H1 (cell line): ENCODE measurements at regions not wholly inside any gene's neighbourhood (a gene's known extent, or its start where the extent isn't known, plus 50 kb on each side); places are given as distances from the start of the nearest gene placed in this dataset.

Experiments used
- CTCF ChIA-PET: fragments of 300-600 bp; sonication (Branson Sonifier 250); formaldehyde crosslinking; loops from one replicate; lab custom pipeline; 2021; ENCODE audit not compliant: partially characterized antibody; lab: Charles Lee
- POLR2A ChIA-PET: fragments of 300-600 bp; sonication (Branson Sonifier 250); formaldehyde crosslinking; loops from one replicate; lab custom pipeline; 2021; ENCODE audit warnings: inconsistent platforms; ENCODE audit not compliant: partially characterized antibody; lab: Charles Lee
- DNase-seq, 2 experiments: peaks; one replicate each; pipeline versions ENCODE4 v3.0.0 to v3.0.0-alpha.2; 2010 to 2022; ENCODE audit warnings: low spot score in 2 of 2, low read depth in 1 of 2, mixed read lengths in 1 of 2
- FAIRE-seq: peaks from 2 replicates; lab custom pipeline; 2011; peaks lifted over from hg19 to GRCh38; lab: Jason Lieb, UNC
- H2AFZ ChIP-seq: 2 replicates; pipeline ENCODE4 v1.8.1; 2012; ENCODE audit warnings: low read length, inconsistent platforms
- H2AK5ac ChIP-seq: 2 replicates; pipeline ENCODE4 v1.6.1; 2013; ENCODE audit warnings: low read depth, low read length
- H2BK120ac ChIP-seq: replicated peaks from 2 replicates; pipeline ENCODE3; 2013; ENCODE audit warnings: low read depth, low read length, inconsistent platforms
- H2BK12ac ChIP-seq: 2 replicates; pipeline ENCODE4 v1.6.1; 2013; ENCODE audit warnings: low read depth, low read length
- H2BK15ac ChIP-seq: 2 replicates; pipeline ENCODE4 v1.6.1; 2013; ENCODE audit warnings: low read length
- H2BK20ac ChIP-seq: 2 replicates; pipeline ENCODE4 v1.6.1; 2013; ENCODE audit warnings: low read length
- H2BK5ac ChIP-seq: 2 replicates; pipeline ENCODE4 v1.6.1; 2013; ENCODE audit warnings: low read depth, low read length
- H3K14ac ChIP-seq: 2 replicates; pipeline ENCODE4 v1.6.1; 2013; ENCODE audit warnings: inconsistent platforms; ENCODE audit not compliant: insufficient read length
- H3K18ac ChIP-seq: 2 replicates; pipeline ENCODE4 v1.6.1; 2013; ENCODE audit warnings: low read length; ENCODE audit errors: extremely low read depth
- H3K23ac ChIP-seq: 2 replicates; pipeline ENCODE4 v1.6.1; 2013; ENCODE audit warnings: inconsistent platforms; ENCODE audit not compliant: insufficient read length
- H3K23me2 ChIP-seq: 2 replicates; pipeline ENCODE4 v1.6.1; 2013; ENCODE audit warnings: low read depth, low read length
- H3K27ac ChIP-seq: 2 replicates; pipeline ENCODE4 v1.6.1; 2011; ENCODE audit warnings: low read depth, low read length, inconsistent platforms
- H3K27me3 ChIP-seq, 4 experiments: replicated peaks in 1 of 4; 1 replicate in 1 of 4; 2 replicates in 3 of 4; pipeline versions ENCODE4 v1.6.1 to v1.8.1; 2011 to 2013; ENCODE audit warnings: low read length in 3 of 4, mild to moderate bottlenecking in 3 of 4, inconsistent platforms in 2 of 4, mixed read lengths in 2 of 4, moderate library complexity in 1 of 4; ENCODE audit not compliant: control insufficient read depth in 3 of 4, insufficient read depth in 3 of 4; ENCODE audit errors: extremely low read depth in 1 of 4
- H3K36me3 ChIP-seq, 4 experiments: 2 replicates each; pipeline versions ENCODE4 v1.6.1 to v1.8.1; 2011 to 2013; ENCODE audit warnings: mild to moderate bottlenecking in 4 of 4, low read length in 3 of 4, moderate library complexity in 2 of 4, control low read depth in 1 of 4, inconsistent platforms in 1 of 4; ENCODE audit not compliant: insufficient read depth in 4 of 4, control insufficient read depth in 2 of 4
- H3K4ac ChIP-seq: replicated peaks from 2 replicates; pipeline ENCODE3; 2013; ENCODE audit warnings: low read length, low read depth, mixed read lengths, inconsistent platforms; ENCODE audit not compliant: insufficient read length
- H3K4me1 ChIP-seq, 4 experiments: replicated peaks in 1 of 4; 1 replicate in 1 of 4; 2 replicates in 3 of 4; pipeline versions ENCODE4 v1.6.1 to v1.8.1; 2011 to 2013; ENCODE audit warnings: low read length in 3 of 4, inconsistent platforms in 2 of 4, mixed read lengths in 1 of 4; ENCODE audit not compliant: insufficient read depth in 4 of 4, control insufficient read depth in 3 of 4
- H3K4me2 ChIP-seq, 2 experiments: 2 replicates each; pipeline versions ENCODE4 v1.6.1 to v1.8.1; 2011 to 2013; ENCODE audit warnings: low read depth in 2 of 2, low read length in 2 of 2, control low read depth in 1 of 2, inconsistent platforms in 1 of 2, mild to moderate bottlenecking in 1 of 2; ENCODE audit not compliant: insufficient read depth in 1 of 2
- H3K4me3 ChIP-seq, 4 experiments: fragments of 200-600, 300-600 bp in 1 of 4; sonication (generic), shearing (Covaris generic), sonication (Bioruptor Twin) in 1 of 4; 2 replicates each; pipeline versions ENCODE4 v1.5.1 to v1.8.1; 2011 to 2016; ENCODE audit warnings: low read length in 4 of 4, low read depth in 3 of 4, control low read depth in 2 of 4, inconsistent platforms in 2 of 4, mild to moderate bottlenecking in 2 of 4, mixed read lengths in 1 of 4, moderate library complexity in 1 of 4; ENCODE audit not compliant: insufficient read depth in 2 of 4; ENCODE audit errors: extremely low read depth in 1 of 4
- H3K56ac ChIP-seq: replicated peaks from 2 replicates; pipeline ENCODE3; 2013; ENCODE audit warnings: low read depth, mild to moderate bottlenecking, mixed read lengths, low read length, inconsistent platforms; ENCODE audit not compliant: insufficient read length
- H3K79me1 ChIP-seq: 2 replicates; pipeline ENCODE4 v1.6.1; 2013; ENCODE audit warnings: low read depth, low read length, control low read depth
- H3K79me2 ChIP-seq, 2 experiments: 2 replicates each; pipeline versions ENCODE4 v1.6.1 to v1.8.1; 2012 to 2013; ENCODE audit warnings: low read length in 2 of 2, mild to moderate bottlenecking in 2 of 2, inconsistent platforms in 1 of 2; ENCODE audit not compliant: insufficient read depth in 2 of 2, control insufficient read depth in 1 of 2
- H3K9ac ChIP-seq, 4 experiments: replicated peaks in 1 of 4; 1 replicate in 1 of 4; 2 replicates in 3 of 4; pipeline versions ENCODE4 v1.6.1 to v1.8.1; 2011 to 2013; ENCODE audit warnings: low read depth in 3 of 4, low read length in 3 of 4, control low read depth in 2 of 4, mild to moderate bottlenecking in 2 of 4, moderate library complexity in 2 of 4, inconsistent platforms in 1 of 4; ENCODE audit errors: extremely low read depth in 1 of 4
- H3K9me3 ChIP-seq, 2 experiments: 2 replicates each; pipeline versions ENCODE4 v1.6.1 to v1.8.1; 2012 to 2013; ENCODE audit warnings: mild to moderate bottlenecking in 2 of 2, moderate library complexity in 2 of 2, control low read depth in 1 of 2, inconsistent platforms in 1 of 2, low read depth in 1 of 2, low read length in 1 of 2, mixed read lengths in 1 of 2; ENCODE audit not compliant: insufficient read depth in 2 of 2
- H4K20me1 ChIP-seq, 2 experiments: replicated peaks in 1 of 2; 2 replicates each; pipeline versions ENCODE3 to v1.8.1; 2011 to 2013; ENCODE audit warnings: inconsistent platforms in 2 of 2, low read length in 2 of 2, mild to moderate bottlenecking in 1 of 2; ENCODE audit not compliant: insufficient read depth in 2 of 2, control insufficient read depth in 1 of 2
- H4K5ac ChIP-seq: 2 replicates; pipeline ENCODE4 v1.6.1; 2013; ENCODE audit warnings: low read length, low read depth, mixed read lengths, inconsistent platforms; ENCODE audit not compliant: insufficient read length
- H4K8ac ChIP-seq: 2 replicates; pipeline ENCODE4 v1.8.0; 2013; ENCODE audit warnings: mild to moderate bottlenecking, moderate library complexity, low read length, inconsistent platforms; ENCODE audit not compliant: insufficient read depth; ENCODE audit errors: extremely low read depth
- H4K91ac ChIP-seq: replicated peaks from 2 replicates; pipeline ENCODE3; 2013; ENCODE audit warnings: low read length, mixed read lengths, inconsistent platforms; ENCODE audit not compliant: insufficient read length
- BCL11A ChIP-seq, 2 experiments: IDR thresholded peaks; one replicate each; pipeline ENCODE4 v1.6.1; 2011; ENCODE audit warnings: low read depth in 2 of 2, low read length in 2 of 2, mild to moderate bottlenecking in 2 of 2
- CREB1 ChIP-seq: IDR thresholded peaks from 2 replicates; pipeline ENCODE4 v1.6.1; 2012; ENCODE audit warnings: inconsistent platforms
- EZH2 ChIP-seq: fragments of 200-600 bp; sonication (generic); IDR thresholded peaks from 2 replicates; pipeline ENCODE4 v1.7.1; 2012; ENCODE audit warnings: low read depth, mild to moderate bottlenecking, moderate library complexity, low read length, inconsistent platforms; ENCODE audit not compliant: severe bottlenecking
- HDAC2 ChIP-seq, 2 experiments: fragments of 300-600 bp in 1 of 2; sonication (generic) in 1 of 2; IDR thresholded peaks; 2 replicates each; pipeline ENCODE4 v1.6.1; 2011 to 2012; ENCODE audit warnings: low read depth in 2 of 2, low read length in 2 of 2, mild to moderate bottlenecking in 2 of 2, moderate library complexity in 2 of 2, borderline replicate concordance in 1 of 2, inconsistent platforms in 1 of 2
- KDM5A ChIP-seq: fragments of 200-600 bp; IDR thresholded peaks from 2 replicates; pipeline ENCODE4 v1.7.1; 2012; ENCODE audit warnings: mild to moderate bottlenecking, low read length, inconsistent platforms, mixed read lengths
- NANOG ChIP-seq: IDR thresholded peaks from 2 replicates; pipeline ENCODE4 v1.6.1; 2011; ENCODE audit warnings: low read length, low read depth, mild to moderate bottlenecking, inconsistent platforms; ENCODE audit not compliant: insufficient read depth, poor library complexity, severe bottlenecking
- POLR2A ChIP-seq, 2 experiments: IDR thresholded peaks; 1 replicate in 1 of 2; 2 replicates in 1 of 2; pipeline ENCODE4 v1.6.1; 2011; ENCODE audit warnings: low read depth in 2 of 2, low read length in 2 of 2, mild to moderate bottlenecking in 2 of 2; ENCODE audit errors: control extremely low read depth in 1 of 2
- POU5F1 ChIP-seq: IDR thresholded peaks from 2 replicates; pipeline ENCODE4 v1.6.1; 2011; ENCODE audit warnings: low read depth, mild to moderate bottlenecking, low read length, moderate library complexity
- RAD21 ChIP-seq, 2 experiments: IDR thresholded peaks in 1 of 2; conservative IDR thresholded peaks in 1 of 2; 2 replicates each; pipeline ENCODE4 v1.6.1; 2011; ENCODE audit warnings: low read depth in 2 of 2, low read length in 2 of 2, improper control_type of control experiment in 1 of 2, inconsistent platforms in 1 of 2, mild to moderate bottlenecking in 1 of 2, moderate library complexity in 1 of 2
- RNF2 ChIP-seq: fragments of 200-900, 300-1000 bp; sonication (generic); IDR thresholded peaks from 2 replicates; pipeline ENCODE4 v1.7.1; 2016; ENCODE audit warnings: borderline replicate concordance, low read depth, mild to moderate bottlenecking, antibody characterized with exemption, low read length; ENCODE audit not compliant: poor library complexity, severe bottlenecking; ENCODE audit errors: missing control alignments
- SIN3A ChIP-seq, 2 experiments: IDR thresholded peaks in 1 of 2; conservative IDR thresholded peaks in 1 of 2; 2 replicates each; pipeline ENCODE4 v1.6.1; 2011 to 2012; ENCODE audit warnings: low read length in 2 of 2, improper control_type of control experiment in 1 of 2, low read depth in 1 of 2, mild to moderate bottlenecking in 1 of 2
- SIX5 ChIP-seq: IDR thresholded peaks from 2 replicates; pipeline ENCODE4 v1.6.1; 2011; ENCODE audit warnings: mild to moderate bottlenecking, low read depth, low read length
- WGBS, 2 experiments: shearing (Covaris generic) in 1 of 2; methylation state at CpG; one replicate each; pipeline versions ENCODE4 v1.1.6 to v1.1.7; 2013 to 2015; ENCODE audit warnings: low lambda C conversion rate in 2 of 2, mixed read lengths in 2 of 2, inconsistent platforms in 1 of 2, low coverage in 1 of 2, missing lambda C conversion rate in 1 of 2; ENCODE audit not compliant: insufficient replicate concordance in 2 of 2, insufficient coverage in 1 of 2, insufficient read length in 1 of 2; ENCODE audit errors: extremely low coverage in 1 of 2, missing lambda C conversion rate in 1 of 2; 5-methylcytosine and 5-hydroxymethylcytosine counted together
- TF ChIP-seq, protein P1 (sequence below): IDR thresholded peaks from 2 replicates; pipeline ENCODE4 v1.6.1; 2011; ENCODE audit warnings: low read depth, mild to moderate bottlenecking, low read length; ENCODE audit not compliant: insufficient read depth

- DNase-seq: no peak
- Histone ChIP-seq H3K4ac (no peak overlapping the region), H2BK20ac (no peak overlapping the region), H3K9ac (no peak overlapping the region), H2BK12ac (no peak overlapping the region), H3K27me3 (no peaks in the 10 kb centered on the region), H3K4me2 (no peak overlapping the region), H3K23ac (no peak overlapping the region), H3K18ac (no peak overlapping the region), H2AK5ac (no peak overlapping the region), H3K9me3 (peaks cover 0 to 5% of the 10 kb centered on the region in 2 experiments; a peak in 3 of 4 replicates), H3K79me1 (no peaks in the 10 kb centered on the region), H4K20me1 (no peaks in the 10 kb centered on the region), H3K4me1 (peaks cover 0 to 7% (median 3%) of the 10 kb centered on the region in 4 experiments; a peak in 4 of 7 replicates), H2BK15ac (no peak overlapping the region), H4K5ac (no peak overlapping the region), H3K79me2 (no peaks in the 10 kb centered on the region), H3K4me3 (no peak overlapping the region), H3K23me2 (no peaks in the 10 kb centered on the region), H4K91ac (no peak overlapping the region), H3K56ac (no peak overlapping the region), H3K36me3 (no peaks in the 10 kb centered on the region), H2AFZ (no peak overlapping the region), H2BK120ac (no peak overlapping the region), H2BK5ac (no peak overlapping the region), H3K27ac (no peak overlapping the region), H4K8ac (no peak overlapping the region), H3K14ac (no peak overlapping the region)
- CTCF ChIA-PET: interaction anchor here (1.1 to 8.5 kb wide), 8 partner anchors 8 to 191 kb away, joined by 3 to 70 read pairs (median 5); no protein-coding TSS in a partner anchor
- POLR2A ChIA-PET: no interaction called here
- no peak for FAIRE-seq
- 87% methylated on average over 5 of the region's 5 CpGs; no CpG with 5 or more reads in 1 of the 2 experiments for WGBS, 2 experiments
- TF ChIP-seq CREB1 (no peak), KDM5A (no peak), RNF2 (no peak), POLR2A (IDR thresholded peaks at IDR 0.05; ENCODE audit: control extremely low read depth in 1 of 2, low read depth in 2 of 2, low read length in 2 of 2) (no peak), RAD21 (IDR thresholded peaks at IDR 0.05 in 1 of 2, conservative IDR thresholded peaks at IDR 0.05 in 1 of 2; ENCODE audit: low read depth in 2 of 2, low read length in 2 of 2) (no peak), NANOG (no peak), HDAC2 (IDR thresholded peaks at IDR 0.05; ENCODE audit: borderline replicate concordance in 1 of 2, low read depth in 2 of 2, low read length in 2 of 2) (no peak), SIX5 (no peak), SIN3A (conservative IDR thresholded peaks at IDR 0.05 in 1 of 2, IDR thresholded peaks at IDR 0.05 in 1 of 2; ENCODE audit: low read depth in 1 of 2, low read length in 2 of 2) (no peak), BCL11A (IDR thresholded peaks at IDR 0.05; ENCODE audit: low read depth in 2 of 2, low read length in 2 of 2) (no peak), POU5F1 (no peak), EZH2 (no peak)
- TF ChIP-seq, protein P1, sequence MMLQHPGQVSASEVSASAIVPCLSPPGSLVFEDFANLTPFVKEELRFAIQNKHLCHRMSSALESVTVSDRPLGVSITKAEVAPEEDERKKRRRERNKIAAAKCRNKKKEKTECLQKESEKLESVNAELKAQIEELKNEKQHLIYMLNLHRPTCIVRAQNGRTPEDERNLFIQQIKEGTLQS: no peak
These were observed 207.4 kb downstream of the ZFP36L2 start for GRCh38 chr2:43019025-43019367.
